ENCODE measurements at regions not wholly inside any gene's neighbourhood (a gene's known extent, or its start where the extent isn't known, plus 50 kb on each side); places are given as distances from the start of the nearest gene placed in this dataset.

DNA sequence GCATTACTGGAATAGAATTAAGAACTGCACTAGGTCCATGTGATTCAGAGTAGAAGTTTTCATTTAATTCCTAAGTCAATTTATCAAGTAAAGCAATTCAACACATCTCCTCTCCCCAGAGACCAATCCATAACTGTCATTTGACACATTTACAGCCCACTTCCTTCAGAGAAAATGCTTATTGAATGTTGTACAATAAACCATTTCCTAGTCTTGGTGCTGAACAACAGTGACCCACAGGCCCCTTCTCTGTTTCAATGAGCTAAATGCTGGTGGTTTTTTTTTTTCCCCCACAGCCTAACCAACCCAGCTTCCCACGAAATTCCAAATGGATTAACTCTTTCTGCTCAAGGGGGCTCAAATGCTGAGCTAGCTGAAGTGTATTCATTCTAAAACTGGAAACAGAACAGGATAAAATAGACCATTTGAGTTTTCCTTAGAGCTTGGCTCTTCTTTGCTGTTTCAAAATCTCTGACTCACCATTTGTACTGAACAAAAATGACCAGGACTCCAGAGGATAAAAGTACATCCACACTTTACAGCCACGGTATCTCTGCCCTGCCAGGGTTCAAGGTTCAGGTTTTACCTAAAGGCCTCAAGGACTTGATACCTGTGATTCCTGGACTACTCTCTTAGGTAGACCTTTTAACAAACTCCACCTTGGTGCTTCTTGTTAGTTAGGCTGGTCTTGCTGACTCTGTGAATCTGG is 62.3 kb downstream of the TMEM100 start:
- TF ChIP-seq, protein P1, sequence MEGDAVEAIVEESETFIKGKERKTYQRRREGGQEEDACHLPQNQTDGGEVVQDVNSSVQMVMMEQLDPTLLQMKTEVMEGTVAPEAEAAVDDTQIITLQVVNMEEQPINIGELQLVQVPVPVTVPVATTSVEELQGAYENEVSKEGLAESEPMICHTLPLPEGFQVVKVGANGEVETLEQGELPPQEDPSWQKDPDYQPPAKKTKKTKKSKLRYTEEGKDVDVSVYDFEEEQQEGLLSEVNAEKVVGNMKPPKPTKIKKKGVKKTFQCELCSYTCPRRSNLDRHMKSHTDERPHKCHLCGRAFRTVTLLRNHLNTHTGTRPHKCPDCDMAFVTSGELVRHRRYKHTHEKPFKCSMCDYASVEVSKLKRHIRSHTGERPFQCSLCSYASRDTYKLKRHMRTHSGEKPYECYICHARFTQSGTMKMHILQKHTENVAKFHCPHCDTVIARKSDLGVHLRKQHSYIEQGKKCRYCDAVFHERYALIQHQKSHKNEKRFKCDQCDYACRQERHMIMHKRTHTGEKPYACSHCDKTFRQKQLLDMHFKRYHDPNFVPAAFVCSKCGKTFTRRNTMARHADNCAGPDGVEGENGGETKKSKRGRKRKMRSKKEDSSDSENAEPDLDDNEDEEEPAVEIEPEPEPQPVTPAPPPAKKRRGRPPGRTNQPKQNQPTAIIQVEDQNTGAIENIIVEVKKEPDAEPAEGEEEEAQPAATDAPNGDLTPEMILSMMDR (IDR thresholded peaks at IDR 0.05; ENCODE audit: control extremely low read depth, extremely low read depth, low read depth, missing control alignments), result no peak
- no peak for DNase-seq (ENCODE audit: extremely low spot score)
- ChIA-PET POLR2A (no interaction called here), CTCF (interaction anchor here (0.9 kb wide), 1 partner anchor 9 kb away, joined by 3 read pairs; no protein-coding TSS in a partner anchor)

GRCh38 chr17:55659661-55660060 is 63.0 kb downstream of the TMEM100 start:
- no peak for DNase-seq (ENCODE audit: extremely low spot score)
- POLR2A ChIA-PET, result no interaction called here
- TF ChIP-seq, protein P1 (IDR thresholded peaks at IDR 0.05; ENCODE audit: control extremely low read depth, extremely low read depth, low read depth, missing control alignments), result no peak
- CTCF ChIA-PET, result no interaction called here

GRCh38 chr17:55655777-55656176 is 66.9 kb downstream of the TMEM100 start:
- TF ChIP-seq, protein P1 (IDR thresholded peaks at IDR 0.05; ENCODE audit: control extremely low read depth, extremely low read depth, low read depth, missing control alignments), result no peak
- ChIA-PET POLR2A (no interaction called here), CTCF (interaction anchor here (1.7 kb wide), 1 partner anchor 48 kb away, joined by 3 read pairs; no protein-coding TSS in a partner anchor)
- no peak for DNase-seq (ENCODE audit: extremely low spot score)

- CTCF ChIA-PET, result interaction anchor here (1.0 to 1.7 kb wide), 2 partner anchors 10 to 49 kb away, joined by 3 read pairs; no protein-coding TSS in a partner anchor
- POLR2A ChIA-PET, result no interaction called here
- DNase-seq (ENCODE audit: extremely low spot score), result no peak
- TF ChIP-seq, protein P1 (IDR thresholded peaks at IDR 0.05; ENCODE audit: control extremely low read depth, extremely low read depth, low read depth, missing control alignments), result no peak
Measured at GRCh38 chr17:55654821-55655220, 67.8 kb downstream of the TMEM100 start.

- TF ChIP-seq, protein P1 (IDR thresholded peaks at IDR 0.05; ENCODE audit: control extremely low read depth, extremely low read depth, low read depth, missing control alignments), result no peak
- CTCF ChIA-PET, result interaction anchor here (1.7 kb wide), 1 partner anchor 50 kb away, joined by 3 read pairs; no protein-coding TSS in a partner anchor
- no peak for DNase-seq (ENCODE audit: extremely low spot score)
- POLR2A ChIA-PET, result no interaction called here
Measured at GRCh38 chr17:55654022-55654421, 68.6 kb downstream of the TMEM100 start.

DNA sequence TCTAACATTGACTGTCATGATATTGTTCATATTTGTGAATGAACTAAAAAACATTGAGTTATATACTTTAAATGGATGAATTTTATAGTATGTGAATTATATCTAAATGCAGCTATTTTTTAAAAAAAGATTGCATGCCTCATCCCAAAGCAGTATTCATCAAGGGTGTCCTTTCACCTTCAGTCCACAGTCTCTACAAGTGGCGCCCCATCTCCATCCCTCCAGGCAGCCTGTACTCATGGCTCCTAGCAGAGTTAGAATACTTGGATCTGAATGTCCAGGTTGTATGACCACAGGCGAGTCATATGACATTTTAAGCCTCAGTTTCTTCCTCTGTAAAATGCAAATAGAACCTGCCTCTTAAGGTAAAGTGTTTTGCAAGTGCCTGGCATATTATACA is 69.8 kb downstream of the TMEM100 start:
- TF ChIP-seq, protein P1 (IDR thresholded peaks at IDR 0.05; ENCODE audit: control extremely low read depth, extremely low read depth, low read depth, missing control alignments), result no peak
- CTCF ChIA-PET, result interaction anchor here (1.1 to 1.6 kb wide), 2 partner anchors 11 to 65 kb away, joined by 5 read pairs; no protein-coding TSS in a partner anchor

More for the DNA sequence above, 69.8 kb downstream of the TMEM100 start:
- DNase-seq (ENCODE audit: extremely low spot score), result no peak
- POLR2A ChIA-PET, result no interaction called here

Data from GM10248 (cell line).